ENCODE measurements at regions not wholly inside any gene's neighbourhood (a gene's known extent, or its start where the extent isn't known, plus 50 kb on each side); places are given as distances from the start of the nearest gene placed in this dataset.

GRCh38 chr22:22431271-22432220 lies 77.0 kb downstream of the ZNF280B start:
- TF ChIP-seq POLR2A (IDR thresholded peaks at IDR 0.05) (no peak), CTCF (IDR thresholded peaks at IDR 0.05) (peak in 2 of 4 experiments; percentile 20 to 31)

Measured in uterus (tissue), 2 donors.